ENCODE measurements at regions not wholly inside any gene's neighbourhood (a gene's known extent, or its start where the extent isn't known, plus 50 kb on each side); places are given as distances from the start of the nearest gene placed in this dataset.

- Histone ChIP-seq H3K4me1 (ENCODE audit: control insufficient read depth, extremely low read depth, insufficient read depth, low read length) (no peaks in the 10 kb centered on the region), H3K27me3 (ENCODE audit: control insufficient read depth, extremely low read depth, insufficient read depth, low read length) (no peaks in the 10 kb centered on the region), H3K79me2 (ENCODE audit: control insufficient read depth, insufficient read depth, low read length) (no peaks in the 10 kb centered on the region), H3K4me2 (ENCODE audit: control insufficient read depth, extremely low read depth, insufficient read depth, low read depth, low read length) (no peak overlapping the region), H3K9me1 (ENCODE audit: control insufficient read depth, extremely low read depth, insufficient read depth, low read length) (no peaks in the 10 kb centered on the region), H3K36me3 (ENCODE audit: control insufficient read depth in 2 of 2, extremely low read depth in 1 of 2, insufficient read depth in 2 of 2, low read length in 2 of 2) (no peaks in the 10 kb centered on the region), H3K27ac (ENCODE audit: control insufficient read depth, insufficient read depth, low read length) (no peak overlapping the region), H3K9ac (ENCODE audit: control insufficient read depth, extremely low read depth, insufficient read depth, low read length) (no peak overlapping the region), H2AFZ (ENCODE audit: control insufficient read depth, low read length) (no peak overlapping the region), H4K20me1 (ENCODE audit: control insufficient read depth, extremely low read depth, insufficient read depth, low read length) (no peaks in the 10 kb centered on the region), H3K4me3 (ENCODE audit: control insufficient read depth in 2 of 3, extremely low read depth in 1 of 3, insufficient read depth in 2 of 3, low read depth in 1 of 3, low read length in 3 of 3) (no peak overlapping the region), H3K9me3 (ENCODE audit: control insufficient read depth, low read depth, low read length) (no peaks in the 10 kb centered on the region)
- no peak for TF ChIP-seq CTCF (optimal IDR thresholded peaks at IDR 0.05 in 1 of 3, IDR thresholded peaks at IDR 0.05 in 1 of 3, conservative IDR thresholded peaks at IDR 0.05 in 1 of 3; ENCODE audit: extremely low read depth in 1 of 3, insufficient read depth in 2 of 3, low read length in 3 of 3)
- DNase-seq (ENCODE audit: low read depth, low spot score), result no peak
- no peak for FAIRE-seq
- dilution Hi-C loops (cut with MboI; ENCODE audit: extremely low pct_ligation_motif_present, low sequenced_read_pairs), result no loop called here
These were observed 647.0 kb downstream of the EFNA5 start for GRCh38 chr5:107023732-107024131.

- no peak overlapping the region for H2AFZ ChIP-seq (ENCODE audit: control insufficient read depth, low read length)
- DNase-seq (ENCODE audit: low read depth, low spot score) (no peak), FAIRE-seq (no peak)
- H3K27ac ChIP-seq (ENCODE audit: control insufficient read depth, insufficient read depth, low read length), result no peak overlapping the region
- no peaks in the 10 kb centered on the region for H3K9me1 ChIP-seq (ENCODE audit: control insufficient read depth, extremely low read depth, insufficient read depth, low read length)
- no peak overlapping the region for H3K4me3 ChIP-seq (ENCODE audit: control insufficient read depth in 2 of 3, extremely low read depth in 1 of 3, insufficient read depth in 2 of 3, low read depth in 1 of 3, low read length in 3 of 3)
- H3K4me2 ChIP-seq (ENCODE audit: control insufficient read depth, extremely low read depth, insufficient read depth, low read depth, low read length), result no peak overlapping the region
- H3K79me2 ChIP-seq (ENCODE audit: control insufficient read depth, insufficient read depth, low read length), result no peaks in the 10 kb centered on the region
- no peaks in the 10 kb centered on the region for H3K36me3 ChIP-seq (ENCODE audit: control insufficient read depth in 2 of 2, extremely low read depth in 1 of 2, insufficient read depth in 2 of 2, low read length in 2 of 2)
- H3K4me1 ChIP-seq (ENCODE audit: control insufficient read depth, extremely low read depth, insufficient read depth, low read length), result no peaks in the 10 kb centered on the region
- H3K9ac ChIP-seq (ENCODE audit: control insufficient read depth, extremely low read depth, insufficient read depth, low read length), result no peak overlapping the region
- no peak for TF ChIP-seq CTCF (optimal IDR thresholded peaks at IDR 0.05 in 1 of 3, IDR thresholded peaks at IDR 0.05 in 1 of 3, conservative IDR thresholded peaks at IDR 0.05 in 1 of 3; ENCODE audit: extremely low read depth in 1 of 3, insufficient read depth in 2 of 3, low read length in 3 of 3)
- TF ChIP-seq EZH2 (IDR thresholded peaks at IDR 0.05; ENCODE audit: low read length), result no peak
- H4K20me1 ChIP-seq (ENCODE audit: control insufficient read depth, extremely low read depth, insufficient read depth, low read length), result no peaks in the 10 kb centered on the region
- dilution Hi-C loops (cut with MboI; ENCODE audit: extremely low pct_ligation_motif_present, low sequenced_read_pairs), result no loop called here
- no peaks in the 10 kb centered on the region for H3K27me3 ChIP-seq (ENCODE audit: control insufficient read depth, extremely low read depth, insufficient read depth, low read length)
- no peaks in the 10 kb centered on the region for H3K9me3 ChIP-seq (ENCODE audit: control insufficient read depth, low read depth, low read length)
These were observed 649.2 kb downstream of the EFNA5 start for GRCh38 chr5:107021575-107021974.
